Endothelial cell of umbilical vein (primary cell): ENCODE measurements at regions not wholly inside any gene's neighbourhood (a gene's known extent, or its start where the extent isn't known, plus 50 kb on each side); places are given as distances from the start of the nearest gene placed in this dataset.

ENCODE experiments used
- BruUV-seq: library from RNA; stranded (reverse); fragments of 400-500 nt; replicated peaks from 2 replicates; lab custom pipeline; 2021; lab: Mats Ljungman, UMichigan
- CTCF ChIA-PET: fragments of 300-600, 350-600 bp; sonication (Branson Sonifier 250); formaldehyde crosslinking; loops from one replicate; lab custom pipeline; 2021; ENCODE audit warnings: antibody characterized with exemption, inconsistent platforms; lab: Charles Lee
- POLR2A ChIA-PET: fragments of 300-600, 350-600 bp; sonication (Branson Sonifier 250); formaldehyde crosslinking; loops from one replicate; lab custom pipeline; 2021; ENCODE audit warnings: antibody characterized with exemption, inconsistent platforms; lab: Charles Lee
- DNase-seq: peaks from one replicate; pipeline ENCODE4 v3.0.0-alpha.2; 2011; ENCODE audit warnings: low read depth, low spot score
- FAIRE-seq: peaks from 2 replicates; lab custom pipeline; 2011; peaks lifted over from hg19 to GRCh38; lab: Jason Lieb, UNC
- H2AFZ ChIP-seq: 2 replicates; pipeline ENCODE4 v1.6.0; 2012; ENCODE audit warnings: low read depth, low read length, control low read depth, inconsistent platforms
- H3K27ac ChIP-seq: 2 replicates; pipeline ENCODE4 v1.5.1; 2011; ENCODE audit warnings: low read depth, mild to moderate bottlenecking, control low read depth, low read length, moderate library complexity; ENCODE audit not compliant: insufficient read depth
- H3K27me3 ChIP-seq, 2 experiments: 2 replicates each; pipeline versions ENCODE4 v1.6.0 to v1.6.1; 2011; ENCODE audit warnings: low read length in 2 of 2, mixed read lengths in 1 of 2; ENCODE audit not compliant: control insufficient read depth in 2 of 2, insufficient read depth in 2 of 2
- H3K36me3 ChIP-seq, 2 experiments: 2 replicates in 1 of 2; 3 replicates in 1 of 2; pipeline ENCODE4 v1.5.1; 2011; ENCODE audit warnings: low read length in 2 of 2, mild to moderate bottlenecking in 1 of 2, moderate library complexity in 1 of 2; ENCODE audit not compliant: control insufficient read depth in 2 of 2, insufficient read depth in 2 of 2; ENCODE audit errors: extremely low read depth in 1 of 2
- H3K4me1 ChIP-seq: 3 replicates; pipeline ENCODE4 v1.5.1; 2011; ENCODE audit warnings: mild to moderate bottlenecking, low read length; ENCODE audit not compliant: control insufficient read depth, insufficient read depth; ENCODE audit errors: extremely low read depth
- H3K4me2 ChIP-seq: 2 replicates; pipeline ENCODE4 v1.6.1; 2011; ENCODE audit warnings: low read length, control low read depth, mixed read lengths; ENCODE audit not compliant: insufficient read depth
- H3K4me3 ChIP-seq, 3 experiments: fragments of 200-600 bp in 1 of 3; sonication (generic), shearing (Covaris generic) in 1 of 3; replicated peaks in 1 of 3; 2 replicates each; pipeline ENCODE4 v1.5.1; 2011 to 2016; ENCODE audit warnings: control low read depth in 3 of 3, low read length in 3 of 3, mild to moderate bottlenecking in 2 of 3, inconsistent platforms in 1 of 3, low read depth in 1 of 3, moderate library complexity in 1 of 3; ENCODE audit not compliant: insufficient read depth in 1 of 3
- H3K79me2 ChIP-seq: 2 replicates; pipeline ENCODE4 v1.6.0; 2012; ENCODE audit warnings: low read length, inconsistent platforms; ENCODE audit not compliant: control insufficient read depth, insufficient read depth
- H3K9ac ChIP-seq: replicated peaks from 2 replicates; pipeline ENCODE3; 2011; ENCODE audit warnings: low read length, control low read depth; ENCODE audit not compliant: insufficient read depth; ENCODE audit errors: extremely low read depth
- H3K9me1 ChIP-seq: replicated peaks from 3 replicates; pipeline ENCODE4 v1.6.0; 2011; ENCODE audit warnings: mild to moderate bottlenecking, low read length; ENCODE audit not compliant: control insufficient read depth, insufficient read depth; ENCODE audit errors: extremely low read depth
- H3K9me3 ChIP-seq: replicated peaks from 2 replicates; pipeline ENCODE4 v1.5.1; 2012; ENCODE audit warnings: low read length, inconsistent platforms; ENCODE audit not compliant: control insufficient read depth, insufficient read depth
- H4K20me1 ChIP-seq: replicated peaks from 2 replicates; pipeline ENCODE3; 2011; ENCODE audit warnings: mild to moderate bottlenecking, low read length; ENCODE audit not compliant: control insufficient read depth, insufficient read depth; ENCODE audit errors: extremely low read depth
- EZH2 ChIP-seq: IDR thresholded peaks from 2 replicates; pipeline ENCODE4 v1.6.1; 2012; ENCODE audit warnings: borderline replicate concordance, low read depth, mild to moderate bottlenecking, moderate library complexity, low read length, inconsistent platforms; ENCODE audit not compliant: severe bottlenecking
- FOS ChIP-seq: IDR thresholded peaks from 2 replicates; pipeline ENCODE4 v1.6.1; 2011; ENCODE audit warnings: mild to moderate bottlenecking, low read length, moderate library complexity, borderline replicate concordance; ENCODE audit not compliant: insufficient read depth
- GATA2 ChIP-seq: IDR thresholded peaks from 2 replicates; pipeline ENCODE4 v1.7.0; 2011; ENCODE audit warnings: low read depth, mild to moderate bottlenecking, moderate library complexity, mixed read lengths, low read length; ENCODE audit not compliant: insufficient read length, insufficient read depth
- JUN ChIP-seq: IDR thresholded peaks from 2 replicates; pipeline ENCODE4 v1.6.1; 2011; ENCODE audit warnings: borderline replicate concordance, low read depth; ENCODE audit not compliant: insufficient read length, insufficient read depth
- MYC ChIP-seq: IDR thresholded peaks from one replicate; pipeline ENCODE4 v1.6.1; 2011; ENCODE audit warnings: mild to moderate bottlenecking, low read depth, low read length
- POLR2A ChIP-seq: IDR thresholded peaks from 2 replicates; pipeline ENCODE4 v1.6.1; 2012; ENCODE audit warnings: low read depth, mild to moderate bottlenecking, control low read depth, low read length
- POLR2AphosphoS5 ChIP-seq: IDR thresholded peaks from 2 replicates; pipeline ENCODE4 v1.6.1; 2012; ENCODE audit warnings: low read depth, mild to moderate bottlenecking, control low read depth, low read length, moderate library complexity; ENCODE audit not compliant: insufficient read depth
- dilution Hi-C: fragments of 300-500 bp; cut with MboI; formaldehyde crosslinking; loops from one replicate; pipeline ENCODE4 v1.15.0; 2019; ENCODE audit warnings: low sequenced_read_pairs; ENCODE audit not compliant: extremely low pct_ligation_motif_present
- intact Hi-C: fragments of 100-400 bp; cut with micrococcal nuclease; formaldehyde crosslinking; loops from one replicate; pipeline ENCODE4 v1.10.0; 2022
- TF ChIP-seq, protein P1 (sequence below), 2 donors: IDR thresholded peaks; 1 replicate in 1 of 2; 2 replicates in 1 of 2; pipeline ENCODE4 v1.5.1; 2011; ENCODE audit warnings: low read length in 2 of 2, mild to moderate bottlenecking in 2 of 2, moderate library complexity in 2 of 2, control low read depth in 1 of 2, inconsistent platforms in 1 of 2, low read depth in 1 of 2; ENCODE audit not compliant: insufficient read depth in 1 of 2; ENCODE audit errors: extremely low read depth in 1 of 2
- TF ChIP-seq, protein P2 (sequence below): IDR thresholded peaks from 2 replicates; pipeline ENCODE4 v1.6.1; 2011; ENCODE audit not compliant: insufficient read depth, insufficient read length

DNA sequence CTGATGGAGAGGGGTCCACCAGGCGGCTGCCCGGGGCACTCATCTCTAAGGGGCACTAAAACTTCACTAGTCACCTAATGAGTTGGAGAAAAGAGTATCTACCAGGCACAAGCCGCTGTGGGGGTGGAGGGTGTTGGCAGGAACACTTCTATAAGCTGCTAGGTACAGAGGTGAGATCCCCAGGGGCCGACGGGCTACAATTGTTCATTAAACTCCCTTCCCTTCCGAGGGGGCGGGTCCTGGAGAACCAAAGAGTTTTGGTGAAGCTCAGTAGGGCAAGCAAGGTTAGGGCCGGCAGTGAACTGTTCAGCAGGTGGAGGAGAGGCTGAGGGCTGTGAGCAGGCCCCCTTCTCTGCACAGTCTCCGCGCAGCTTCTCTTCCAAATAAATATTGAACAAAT, 78.7 kb upstream of the ARAP3 start:
- TF ChIP-seq, protein P1, sequence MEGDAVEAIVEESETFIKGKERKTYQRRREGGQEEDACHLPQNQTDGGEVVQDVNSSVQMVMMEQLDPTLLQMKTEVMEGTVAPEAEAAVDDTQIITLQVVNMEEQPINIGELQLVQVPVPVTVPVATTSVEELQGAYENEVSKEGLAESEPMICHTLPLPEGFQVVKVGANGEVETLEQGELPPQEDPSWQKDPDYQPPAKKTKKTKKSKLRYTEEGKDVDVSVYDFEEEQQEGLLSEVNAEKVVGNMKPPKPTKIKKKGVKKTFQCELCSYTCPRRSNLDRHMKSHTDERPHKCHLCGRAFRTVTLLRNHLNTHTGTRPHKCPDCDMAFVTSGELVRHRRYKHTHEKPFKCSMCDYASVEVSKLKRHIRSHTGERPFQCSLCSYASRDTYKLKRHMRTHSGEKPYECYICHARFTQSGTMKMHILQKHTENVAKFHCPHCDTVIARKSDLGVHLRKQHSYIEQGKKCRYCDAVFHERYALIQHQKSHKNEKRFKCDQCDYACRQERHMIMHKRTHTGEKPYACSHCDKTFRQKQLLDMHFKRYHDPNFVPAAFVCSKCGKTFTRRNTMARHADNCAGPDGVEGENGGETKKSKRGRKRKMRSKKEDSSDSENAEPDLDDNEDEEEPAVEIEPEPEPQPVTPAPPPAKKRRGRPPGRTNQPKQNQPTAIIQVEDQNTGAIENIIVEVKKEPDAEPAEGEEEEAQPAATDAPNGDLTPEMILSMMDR (IDR thresholded peaks at IDR 0.05; ENCODE audit: extremely low read depth in 1 of 2, insufficient read depth in 1 of 2, low read depth in 1 of 2, low read length in 2 of 2), result no peak
- TF ChIP-seq JUN, result no peak
- TF ChIP-seq POLR2A, result no peak
- no peak for TF ChIP-seq POLR2AphosphoS5
- TF ChIP-seq EZH2, result no peak
- TF ChIP-seq FOS, result no peak
- no peak for TF ChIP-seq MYC
- TF ChIP-seq GATA2, result no peak
- TF ChIP-seq, protein P2, sequence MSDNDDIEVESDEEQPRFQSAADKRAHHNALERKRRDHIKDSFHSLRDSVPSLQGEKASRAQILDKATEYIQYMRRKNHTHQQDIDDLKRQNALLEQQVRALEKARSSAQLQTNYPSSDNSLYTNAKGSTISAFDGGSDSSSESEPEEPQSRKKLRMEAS, result no peak
- Histone ChIP-seq H3K4me3 (no peak overlapping the region), H3K79me2 (no peaks in the 10 kb centered on the region), H3K36me3 (no peaks in the 10 kb centered on the region), H3K27ac (no peak overlapping the region), H3K9ac (no peak overlapping the region), H2AFZ (no peak overlapping the region), H3K4me1 (no peaks in the 10 kb centered on the region), H3K9me3 (no peaks in the 10 kb centered on the region), H3K27me3 (peaks cover 11 to 21% of the 10 kb centered on the region in 2 experiments), H3K4me2 (no peak overlapping the region), H3K9me1 (no peaks in the 10 kb centered on the region), H4K20me1 (no peaks in the 10 kb centered on the region)
- ChIA-PET POLR2A (interaction anchor here (0.6 kb wide), 1 partner anchor 127 kb away, joined by 5 read pairs; no protein-coding TSS in a partner anchor), CTCF (interaction anchor here (0.8 to 1.9 kb wide), 5 partner anchors 44 to 200 kb away, joined by 3 to 13 read pairs (median 4); partner anchors contain the start of gene PCDH1)
- FAIRE-seq (no peak), DNase-seq (no peak)
- BruUV-seq, result no TSS peak
- intact Hi-C loops (no loop called here), dilution Hi-C loops (no loop called here)
